ENCODE measurements at regions not wholly inside any gene's neighbourhood (a gene's known extent, or its start where the extent isn't known, plus 50 kb on each side); places are given as distances from the start of the nearest gene placed in this dataset.

- TF ChIP-seq, protein P1, sequence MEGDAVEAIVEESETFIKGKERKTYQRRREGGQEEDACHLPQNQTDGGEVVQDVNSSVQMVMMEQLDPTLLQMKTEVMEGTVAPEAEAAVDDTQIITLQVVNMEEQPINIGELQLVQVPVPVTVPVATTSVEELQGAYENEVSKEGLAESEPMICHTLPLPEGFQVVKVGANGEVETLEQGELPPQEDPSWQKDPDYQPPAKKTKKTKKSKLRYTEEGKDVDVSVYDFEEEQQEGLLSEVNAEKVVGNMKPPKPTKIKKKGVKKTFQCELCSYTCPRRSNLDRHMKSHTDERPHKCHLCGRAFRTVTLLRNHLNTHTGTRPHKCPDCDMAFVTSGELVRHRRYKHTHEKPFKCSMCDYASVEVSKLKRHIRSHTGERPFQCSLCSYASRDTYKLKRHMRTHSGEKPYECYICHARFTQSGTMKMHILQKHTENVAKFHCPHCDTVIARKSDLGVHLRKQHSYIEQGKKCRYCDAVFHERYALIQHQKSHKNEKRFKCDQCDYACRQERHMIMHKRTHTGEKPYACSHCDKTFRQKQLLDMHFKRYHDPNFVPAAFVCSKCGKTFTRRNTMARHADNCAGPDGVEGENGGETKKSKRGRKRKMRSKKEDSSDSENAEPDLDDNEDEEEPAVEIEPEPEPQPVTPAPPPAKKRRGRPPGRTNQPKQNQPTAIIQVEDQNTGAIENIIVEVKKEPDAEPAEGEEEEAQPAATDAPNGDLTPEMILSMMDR (IDR thresholded peaks at IDR 0.05; ENCODE audit: borderline replicate concordance, extremely low read depth, low read length, poor library complexity, severe bottlenecking), result no peak
- TF ChIP-seq EZH2 (IDR thresholded peaks at IDR 0.05; ENCODE audit: borderline replicate concordance, low read depth, low read length, severe bottlenecking), result no peak
Observed at GRCh38 chr6:53735896-53736295, 58.9 kb upstream of the LRRC1 start.
